ENCODE measurements at regions not wholly inside any gene's neighbourhood (a gene's known extent, or its start where the extent isn't known, plus 50 kb on each side); places are given as distances from the start of the nearest gene placed in this dataset.

GRCh38 chr7:13055732-13056368, 368.4 kb downstream of the ARL4A start:
- TF ChIP-seq CTCF (conservative IDR thresholded peaks at IDR 0.05) (no peak), EZH2 (IDR thresholded peaks at IDR 0.05; ENCODE audit: low read depth) (no peak)

All from PC-9 (cell line).